Spleen (tissue), 3 donors: ENCODE measurements at regions not wholly inside any gene's neighbourhood (a gene's known extent, or its start where the extent isn't known, plus 50 kb on each side); places are given as distances from the start of the nearest gene placed in this dataset.

Experiments
- POLR2A ChIP-seq, 3 donors: fragments of 450-650 bp; IDR thresholded peaks; one replicate each; pipeline ENCODE4 v1.5.1; 2017; ENCODE audit warnings: antibody characterized with exemption in 3 of 3, mild to moderate bottlenecking in 1 of 3
- POLR2AphosphoS5 ChIP-seq, 3 donors: sonication (generic); formaldehyde crosslinking; IDR thresholded peaks; one replicate each; pipeline ENCODE4 v1.5.1; 2017; ENCODE audit warnings: antibody characterized with exemption in 3 of 3

DNA sequence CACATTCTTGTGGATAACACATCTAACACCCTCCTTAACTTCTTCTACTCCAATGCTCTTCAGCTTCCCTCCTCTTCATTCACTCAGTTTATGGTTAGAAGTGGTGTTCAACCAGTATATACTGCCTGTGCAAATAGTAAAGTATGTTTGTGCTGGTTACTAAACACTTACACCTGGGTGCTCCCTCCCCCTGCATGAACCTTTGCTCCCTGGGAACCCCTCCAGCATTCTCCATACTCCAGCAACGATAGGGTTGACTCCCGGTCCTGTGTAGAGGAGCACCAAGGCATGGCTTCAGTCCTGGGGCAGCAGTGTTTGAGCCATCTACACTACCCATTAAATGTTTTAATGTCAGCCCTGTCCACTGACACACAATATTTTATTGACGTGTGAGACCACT, 407.5 kb upstream of the DPH6 start:
- TF ChIP-seq POLR2A (IDR thresholded peaks at IDR 0.05) = no peak
- no peak for TF ChIP-seq POLR2AphosphoS5 (IDR thresholded peaks at IDR 0.05)
